GM11168 (cell line): ENCODE measurements at regions not wholly inside any gene's neighbourhood (a gene's known extent, or its start where the extent isn't known, plus 50 kb on each side); places are given as distances from the start of the nearest gene placed in this dataset.
"Not testable (repeated sequence)": the region's sequence is repeated elsewhere in the genome, so short reads cannot be mapped to it uniquely, and the experiment has no call there.

ENCODE experiments used
- in situ Hi-C: fragments of 300-500 bp; cut with MboI; formaldehyde crosslinking; loops from one replicate; pipeline ENCODE4 v1.12.0; 2022; ENCODE audit warnings: low sequenced_read_pairs; ENCODE audit not compliant: unreplicated experiment

- in situ Hi-C loops, result no loop called here
Observed at GRCh38 chr7:112985377-112985987, 101.1 kb downstream of the GPR85 start.

GRCh38 chr7:112982441-112983063 is 104.1 kb downstream of the GPR85 start:
- in situ Hi-C loops, result no loop called here

- in situ Hi-C loops, result no loop called here
Observed at GRCh38 chr7:112981966-112982365, 104.7 kb downstream of the GPR85 start.

GRCh38 chr7:112979055-112979454 is 107.6 kb downstream of the GPR85 start:
- in situ Hi-C loops, result loop anchor here (10.0 kb wide), 1 partner anchor 516 kb away; no protein-coding TSS in a partner anchor

GRCh38 chr7:112977244-112977955 is 109.2 kb downstream of the GPR85 start:
- in situ Hi-C loops, result loop anchor here (10.0 kb wide), 1 partner anchor 517 kb away; no protein-coding TSS in a partner anchor

- in situ Hi-C loops, result loop anchor here (10.0 kb wide), 1 partner anchor 524 kb away; no protein-coding TSS in a partner anchor
Observed at GRCh38 chr7:112970771-112971170, 115.9 kb downstream of the GPR85 start.

- in situ Hi-C loops, result loop anchor here (10.0 kb wide), 1 partner anchor 525 kb away; no protein-coding TSS in a partner anchor
Observed at GRCh38 chr7:112969946-112970345, 116.7 kb downstream of the GPR85 start.

GRCh38 chr7:112965506-112965905 is 121.1 kb downstream of the GPR85 start:
- in situ Hi-C loops, result no loop called here

- in situ Hi-C loops, result no loop called here
Observed at GRCh38 chr7:112963634-112964033, 123.0 kb downstream of the GPR85 start.

GRCh38 chr7:112962815-112963214 is 123.8 kb downstream of the GPR85 start:
- in situ Hi-C loops, result no loop called here

- in situ Hi-C loops, result no loop called here
Observed at GRCh38 chr7:112959276-112959675, 127.4 kb downstream of the GPR85 start.

- in situ Hi-C loops, result no loop called here
Observed at GRCh38 chr7:112958775-112959174, 127.9 kb downstream of the GPR85 start.

GRCh38 chr7:112957901-112958300 is 128.7 kb downstream of the GPR85 start:
- in situ Hi-C loops, result no loop called here

- in situ Hi-C loops, result not testable (repeated sequence)
Observed at GRCh38 chr7:112953031-112953430, 133.6 kb downstream of the GPR85 start.

- in situ Hi-C loops, result no loop called here
Observed at GRCh38 chr7:112951070-112951469, 135.6 kb downstream of the GPR85 start.

GRCh38 chr7:112949682-112950081 is 136.9 kb downstream of the GPR85 start:
- in situ Hi-C loops, result not testable (repeated sequence)

GRCh38 chr7:112946350-112946749 is 140.3 kb downstream of the GPR85 start:
- in situ Hi-C loops, result no loop called here

- in situ Hi-C loops, result no loop called here
Observed at GRCh38 chr7:112945046-112945445, 141.6 kb downstream of the GPR85 start.

- in situ Hi-C loops, result no loop called here
Observed at GRCh38 chr7:112942981-112943380, 143.6 kb downstream of the GPR85 start.

- in situ Hi-C loops, result not testable (repeated sequence)
Observed at GRCh38 chr7:112942125-112942524, 144.5 kb downstream of the GPR85 start.

- in situ Hi-C loops, result no loop called here
Observed at GRCh38 chr7:112940314-112940732, 146.3 kb downstream of the GPR85 start.
